ENCODE measurements at regions not wholly inside any gene's neighbourhood (a gene's known extent, or its start where the extent isn't known, plus 50 kb on each side); places are given as distances from the start of the nearest gene placed in this dataset.
A peak's percentile ranks its signal among the peaks of the same experiment; 100 is the strongest.

GRCh38 chr12:5377997-5378592 is 53.8 kb upstream of the NTF3 start:
- no peak overlapping the region for H3K27ac ChIP-seq
- H3K27me3 ChIP-seq (replicated peaks; ENCODE audit: insufficient read depth): no peaks in the 10 kb centered on the region
- no peaks in the 10 kb centered on the region for H3K9me3 ChIP-seq
- WGBS: 8% methylated on average over 12 of the region's 12 CpGs
- no peaks in the 10 kb centered on the region for H3K36me3 ChIP-seq
- no peak overlapping the region for H3K4me3 ChIP-seq
- no peaks in the 10 kb centered on the region for H3K4me1 ChIP-seq (replicated peaks)
- TF ChIP-seq, protein P1, sequence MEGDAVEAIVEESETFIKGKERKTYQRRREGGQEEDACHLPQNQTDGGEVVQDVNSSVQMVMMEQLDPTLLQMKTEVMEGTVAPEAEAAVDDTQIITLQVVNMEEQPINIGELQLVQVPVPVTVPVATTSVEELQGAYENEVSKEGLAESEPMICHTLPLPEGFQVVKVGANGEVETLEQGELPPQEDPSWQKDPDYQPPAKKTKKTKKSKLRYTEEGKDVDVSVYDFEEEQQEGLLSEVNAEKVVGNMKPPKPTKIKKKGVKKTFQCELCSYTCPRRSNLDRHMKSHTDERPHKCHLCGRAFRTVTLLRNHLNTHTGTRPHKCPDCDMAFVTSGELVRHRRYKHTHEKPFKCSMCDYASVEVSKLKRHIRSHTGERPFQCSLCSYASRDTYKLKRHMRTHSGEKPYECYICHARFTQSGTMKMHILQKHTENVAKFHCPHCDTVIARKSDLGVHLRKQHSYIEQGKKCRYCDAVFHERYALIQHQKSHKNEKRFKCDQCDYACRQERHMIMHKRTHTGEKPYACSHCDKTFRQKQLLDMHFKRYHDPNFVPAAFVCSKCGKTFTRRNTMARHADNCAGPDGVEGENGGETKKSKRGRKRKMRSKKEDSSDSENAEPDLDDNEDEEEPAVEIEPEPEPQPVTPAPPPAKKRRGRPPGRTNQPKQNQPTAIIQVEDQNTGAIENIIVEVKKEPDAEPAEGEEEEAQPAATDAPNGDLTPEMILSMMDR (IDR thresholded peaks at IDR 0.05): no peak
- TF ChIP-seq POLR2AphosphoS5 (IDR thresholded peaks at IDR 0.05): peak; percentile 66
- DNase-seq (ENCODE audit: low spot score): peak; percentile 82
- intact Hi-C loops (cut with DNase I): no loop called here

- H3K27ac ChIP-seq: no peak overlapping the region
- 83% methylated on average over 10 of the region's 10 CpGs for WGBS
- intact Hi-C loops (cut with DNase I): no loop called here
Observed at GRCh38 chr12:5379749-5380496, 52.0 kb upstream of the NTF3 start.

More at GRCh38 chr12:5379749-5380496, 52.0 kb upstream of the NTF3 start:
- Histone ChIP-seq H3K4me3 (no peak overlapping the region), H3K9me3 (no peaks in the 10 kb centered on the region), H3K36me3 (no peaks in the 10 kb centered on the region), H3K4me1 (replicated peaks) (no peaks in the 10 kb centered on the region), H3K27me3 (replicated peaks; ENCODE audit: insufficient read depth) (no peaks in the 10 kb centered on the region)
- no peak for DNase-seq (ENCODE audit: low spot score)
- TF ChIP-seq POLR2A (IDR thresholded peaks at IDR 0.05) (no peak), POLR2AphosphoS5 (IDR thresholded peaks at IDR 0.05) (no peak)
- TF ChIP-seq, protein P1 (IDR thresholded peaks at IDR 0.05): no peak
